DOHH2 (cell line): ENCODE measurements at regions not wholly inside any gene's neighbourhood (a gene's known extent, or its start where the extent isn't known, plus 50 kb on each side); places are given as distances from the start of the nearest gene placed in this dataset.

ENCODE experiments used
- EZH2phosphoT487 ChIP-seq: fragments of 200-600 bp; sonication (generic); IDR thresholded peaks from 2 replicates; pipeline ENCODE4 v1.6.1; 2017; ENCODE audit warnings: borderline replicate concordance, mild to moderate bottlenecking, antibody characterized with exemption, low read length, moderate library complexity, mixed read lengths
- TF ChIP-seq, protein P1 (sequence below): fragments of 200-600 bp; sonication (generic); IDR thresholded peaks from one replicate; pipeline ENCODE4 v1.5.1; 2014; ENCODE audit warnings: antibody characterized with exemption, mild to moderate bottlenecking, low read depth, low read length; ENCODE audit not compliant: poor library complexity, severe bottlenecking

DNA sequence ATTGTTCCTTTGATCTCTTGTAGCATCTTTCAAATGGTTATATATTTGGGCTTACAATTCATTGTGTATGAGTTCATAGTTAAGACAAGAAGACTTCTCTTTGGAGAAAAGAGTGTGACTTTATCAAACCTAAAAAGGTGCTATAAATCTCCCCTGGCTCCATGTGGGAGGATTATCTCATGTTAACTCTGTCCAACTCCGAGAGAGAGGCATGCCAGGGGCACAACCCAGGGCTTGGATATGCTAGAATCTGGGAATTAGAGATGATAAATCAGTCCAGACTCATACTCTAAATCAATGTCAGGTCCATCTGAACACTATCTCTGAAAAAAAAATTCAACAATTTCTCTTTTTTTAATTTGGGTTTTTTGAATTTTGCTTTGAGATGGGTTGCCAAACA, 462.8 kb downstream of the TUSC7 start:
- TF ChIP-seq, protein P1, sequence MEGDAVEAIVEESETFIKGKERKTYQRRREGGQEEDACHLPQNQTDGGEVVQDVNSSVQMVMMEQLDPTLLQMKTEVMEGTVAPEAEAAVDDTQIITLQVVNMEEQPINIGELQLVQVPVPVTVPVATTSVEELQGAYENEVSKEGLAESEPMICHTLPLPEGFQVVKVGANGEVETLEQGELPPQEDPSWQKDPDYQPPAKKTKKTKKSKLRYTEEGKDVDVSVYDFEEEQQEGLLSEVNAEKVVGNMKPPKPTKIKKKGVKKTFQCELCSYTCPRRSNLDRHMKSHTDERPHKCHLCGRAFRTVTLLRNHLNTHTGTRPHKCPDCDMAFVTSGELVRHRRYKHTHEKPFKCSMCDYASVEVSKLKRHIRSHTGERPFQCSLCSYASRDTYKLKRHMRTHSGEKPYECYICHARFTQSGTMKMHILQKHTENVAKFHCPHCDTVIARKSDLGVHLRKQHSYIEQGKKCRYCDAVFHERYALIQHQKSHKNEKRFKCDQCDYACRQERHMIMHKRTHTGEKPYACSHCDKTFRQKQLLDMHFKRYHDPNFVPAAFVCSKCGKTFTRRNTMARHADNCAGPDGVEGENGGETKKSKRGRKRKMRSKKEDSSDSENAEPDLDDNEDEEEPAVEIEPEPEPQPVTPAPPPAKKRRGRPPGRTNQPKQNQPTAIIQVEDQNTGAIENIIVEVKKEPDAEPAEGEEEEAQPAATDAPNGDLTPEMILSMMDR, result no peak
- no peak for TF ChIP-seq EZH2phosphoT487
